IMR-90 (cell line): ENCODE measurements at regions not wholly inside any gene's neighbourhood (a gene's known extent, or its start where the extent isn't known, plus 50 kb on each side); places are given as distances from the start of the nearest gene placed in this dataset.

Source experiments
- BHLHE40 ChIP-seq: fragments of 150-350 bp; IDR thresholded peaks from 2 replicates; pipeline ENCODE4 v1.6.1; 2016; ENCODE audit warnings: mild to moderate bottlenecking, low read depth, low read length
- CEBPB ChIP-seq: IDR thresholded peaks from 2 replicates; pipeline ENCODE4 v1.6.1; 2012; ENCODE audit warnings: low read depth, low read length, improper control_type of control experiment
- MXI1 ChIP-seq: IDR thresholded peaks from 2 replicates; pipeline ENCODE4 v1.6.1; 2012; ENCODE audit warnings: low read depth, mild to moderate bottlenecking, low read length, moderate library complexity, borderline replicate concordance
- POLR2A ChIP-seq: IDR thresholded peaks from 2 replicates; pipeline ENCODE4 v1.6.1; 2012; ENCODE audit warnings: mild to moderate bottlenecking, low read depth, low read length
- RAD21 ChIP-seq: IDR thresholded peaks from 2 replicates; pipeline ENCODE4 v1.6.1; 2012; ENCODE audit warnings: low read length, improper control_type of control experiment
- TF ChIP-seq, protein P1 (sequence below): fragments of 150-350 bp; IDR thresholded peaks from 2 replicates; pipeline ENCODE4 v1.6.1; 2016; ENCODE audit warnings: low read depth, mild to moderate bottlenecking, low read length, moderate library complexity, borderline replicate concordance
- TF ChIP-seq, protein P2 (sequence below): conservative IDR thresholded peaks from 2 replicates; pipeline ENCODE4 v1.5.1; 2012; ENCODE audit warnings: mild to moderate bottlenecking, low read depth, low read length, improper control_type of control experiment

DNA sequence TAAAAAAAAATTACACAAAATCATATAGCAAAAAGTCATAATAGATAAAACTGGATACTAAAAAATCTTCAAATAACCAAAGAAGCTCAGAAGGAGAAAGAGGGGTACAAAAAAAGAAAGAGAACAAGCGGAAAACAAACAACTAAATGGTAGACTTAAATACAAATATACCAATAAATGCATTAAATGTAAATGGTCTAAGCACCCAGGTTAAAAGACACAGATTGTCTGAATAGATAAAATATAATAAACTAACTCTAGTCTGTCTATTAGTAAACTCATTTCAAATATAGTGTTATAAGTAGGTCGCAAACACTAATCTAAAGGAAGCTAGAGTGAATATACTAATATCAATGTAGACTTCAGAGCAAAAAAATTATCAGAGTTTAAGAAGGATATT lies 357.4 kb downstream of the METTL4 start:
- no peak for TF ChIP-seq RAD21
- TF ChIP-seq, protein P1, sequence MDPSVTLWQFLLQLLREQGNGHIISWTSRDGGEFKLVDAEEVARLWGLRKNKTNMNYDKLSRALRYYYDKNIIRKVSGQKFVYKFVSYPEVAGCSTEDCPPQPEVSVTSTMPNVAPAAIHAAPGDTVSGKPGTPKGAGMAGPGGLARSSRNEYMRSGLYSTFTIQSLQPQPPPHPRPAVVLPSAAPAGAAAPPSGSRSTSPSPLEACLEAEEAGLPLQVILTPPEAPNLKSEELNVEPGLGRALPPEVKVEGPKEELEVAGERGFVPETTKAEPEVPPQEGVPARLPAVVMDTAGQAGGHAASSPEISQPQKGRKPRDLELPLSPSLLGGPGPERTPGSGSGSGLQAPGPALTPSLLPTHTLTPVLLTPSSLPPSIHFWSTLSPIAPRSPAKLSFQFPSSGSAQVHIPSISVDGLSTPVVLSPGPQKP = no peak
- TF ChIP-seq BHLHE40 = no peak
- TF ChIP-seq, protein P2, sequence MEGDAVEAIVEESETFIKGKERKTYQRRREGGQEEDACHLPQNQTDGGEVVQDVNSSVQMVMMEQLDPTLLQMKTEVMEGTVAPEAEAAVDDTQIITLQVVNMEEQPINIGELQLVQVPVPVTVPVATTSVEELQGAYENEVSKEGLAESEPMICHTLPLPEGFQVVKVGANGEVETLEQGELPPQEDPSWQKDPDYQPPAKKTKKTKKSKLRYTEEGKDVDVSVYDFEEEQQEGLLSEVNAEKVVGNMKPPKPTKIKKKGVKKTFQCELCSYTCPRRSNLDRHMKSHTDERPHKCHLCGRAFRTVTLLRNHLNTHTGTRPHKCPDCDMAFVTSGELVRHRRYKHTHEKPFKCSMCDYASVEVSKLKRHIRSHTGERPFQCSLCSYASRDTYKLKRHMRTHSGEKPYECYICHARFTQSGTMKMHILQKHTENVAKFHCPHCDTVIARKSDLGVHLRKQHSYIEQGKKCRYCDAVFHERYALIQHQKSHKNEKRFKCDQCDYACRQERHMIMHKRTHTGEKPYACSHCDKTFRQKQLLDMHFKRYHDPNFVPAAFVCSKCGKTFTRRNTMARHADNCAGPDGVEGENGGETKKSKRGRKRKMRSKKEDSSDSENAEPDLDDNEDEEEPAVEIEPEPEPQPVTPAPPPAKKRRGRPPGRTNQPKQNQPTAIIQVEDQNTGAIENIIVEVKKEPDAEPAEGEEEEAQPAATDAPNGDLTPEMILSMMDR = no peak
- TF ChIP-seq CEBPB = no peak
- no peak for TF ChIP-seq MXI1
- TF ChIP-seq POLR2A = no peak
